ENCODE measurements at regions not wholly inside any gene's neighbourhood (a gene's known extent, or its start where the extent isn't known, plus 50 kb on each side); places are given as distances from the start of the nearest gene placed in this dataset.

GRCh38 chr11:25435197-25435596 lies 896.7 kb upstream of the ANO3 start:
- no peak for DNase-seq (ENCODE audit: low spot score)
- no peak for TF ChIP-seq CTCF (conservative IDR thresholded peaks at IDR 0.05; ENCODE audit: low read depth, low read length)
- no peak for TF ChIP-seq EZH2 (IDR thresholded peaks at IDR 0.05; ENCODE audit: borderline replicate concordance, low read depth, low read length, poor library complexity, severe bottlenecking)
- Histone ChIP-seq H3K4me3 (ENCODE audit: low read depth, low read length, poor library complexity, severe bottlenecking) (no peak overlapping the region), H3K27me3 (replicated peaks; ENCODE audit: insufficient read depth, low read depth, low read length, poor library complexity) (no peaks in the 10 kb centered on the region), H3K4me1 (ENCODE audit: insufficient read depth, low read length, poor library complexity, severe bottlenecking) (no peaks in the 10 kb centered on the region), H3K36me3 (ENCODE audit: insufficient read depth, low read length, poor library complexity, severe bottlenecking) (no peaks in the 10 kb centered on the region), H3K9me3 (ENCODE audit: low read depth, low read length, poor library complexity, severe bottlenecking) (no peaks in the 10 kb centered on the region), H3K27ac (ENCODE audit: low read depth, low read length, poor library complexity, severe bottlenecking) (no peak overlapping the region)
- POLR2A ChIA-PET (ENCODE audit: low non-redundant PET) = no interaction called here
- BruUV-seq (replicated peaks) = no TSS peak
- CTCF ChIA-PET = no interaction called here
- intact Hi-C loops (cut with micrococcal nuclease; ENCODE audit: unreplicated experiment) = no loop called here

- DNase-seq (ENCODE audit: low spot score) = no peak
- Histone ChIP-seq H3K9me3 (ENCODE audit: low read depth, low read length, poor library complexity, severe bottlenecking) (no peaks in the 10 kb centered on the region), H3K27ac (ENCODE audit: low read depth, low read length, poor library complexity, severe bottlenecking) (no peak overlapping the region), H3K27me3 (replicated peaks; ENCODE audit: insufficient read depth, low read depth, low read length, poor library complexity) (no peaks in the 10 kb centered on the region), H3K4me3 (ENCODE audit: low read depth, low read length, poor library complexity, severe bottlenecking) (no peak overlapping the region), H3K4me1 (ENCODE audit: insufficient read depth, low read length, poor library complexity, severe bottlenecking) (no peaks in the 10 kb centered on the region), H3K36me3 (ENCODE audit: insufficient read depth, low read length, poor library complexity, severe bottlenecking) (no peaks in the 10 kb centered on the region)
- POLR2A ChIA-PET (ENCODE audit: low non-redundant PET) = no interaction called here
- TF ChIP-seq CTCF (conservative IDR thresholded peaks at IDR 0.05; ENCODE audit: low read depth, low read length) (no peak), EZH2 (IDR thresholded peaks at IDR 0.05; ENCODE audit: borderline replicate concordance, low read depth, low read length, poor library complexity, severe bottlenecking) (no peak)
- no TSS peak for BruUV-seq (replicated peaks)
- intact Hi-C loops (cut with micrococcal nuclease; ENCODE audit: unreplicated experiment) = no loop called here
- CTCF ChIA-PET = no interaction called here
These were observed 895.6 kb upstream of the ANO3 start for GRCh38 chr11:25436326-25436725.

GRCh38 chr11:25441421-25441820 lies 890.5 kb upstream of the ANO3 start:
- BruUV-seq (replicated peaks) = no TSS peak
- no peak overlapping the region for H3K4me3 ChIP-seq (ENCODE audit: low read depth, low read length, poor library complexity, severe bottlenecking)
- ChIA-PET CTCF (no interaction called here), POLR2A (ENCODE audit: low non-redundant PET) (no interaction called here)
- H3K36me3 ChIP-seq (ENCODE audit: insufficient read depth, low read length, poor library complexity, severe bottlenecking) = no peaks in the 10 kb centered on the region
- H3K27me3 ChIP-seq (replicated peaks; ENCODE audit: insufficient read depth, low read depth, low read length, poor library complexity) = no peaks in the 10 kb centered on the region
- H3K9me3 ChIP-seq (ENCODE audit: low read depth, low read length, poor library complexity, severe bottlenecking) = no peaks in the 10 kb centered on the region
- no peaks in the 10 kb centered on the region for H3K4me1 ChIP-seq (ENCODE audit: insufficient read depth, low read length, poor library complexity, severe bottlenecking)
- no peak for DNase-seq (ENCODE audit: low spot score)
- H3K27ac ChIP-seq (ENCODE audit: low read depth, low read length, poor library complexity, severe bottlenecking) = no peak overlapping the region
- intact Hi-C loops (cut with micrococcal nuclease; ENCODE audit: unreplicated experiment) = no loop called here
- TF ChIP-seq EZH2 (IDR thresholded peaks at IDR 0.05; ENCODE audit: borderline replicate concordance, low read depth, low read length, poor library complexity, severe bottlenecking) = no peak
- no peak for TF ChIP-seq CTCF (conservative IDR thresholded peaks at IDR 0.05; ENCODE audit: low read depth, low read length)
